Muscle of back (tissue), 3 donors: ENCODE measurements at regions not wholly inside any gene's neighbourhood (a gene's known extent, or its start where the extent isn't known, plus 50 kb on each side); places are given as distances from the start of the nearest gene placed in this dataset.
A peak's percentile ranks its signal among the peaks of the same experiment; 100 is the strongest.

ENCODE experiments used
- DNase-seq, 3 donors: peaks; one replicate each; pipeline versions ENCODE4 v3.0.0 to v3.0.0-alpha.2; 2013

DNA sequence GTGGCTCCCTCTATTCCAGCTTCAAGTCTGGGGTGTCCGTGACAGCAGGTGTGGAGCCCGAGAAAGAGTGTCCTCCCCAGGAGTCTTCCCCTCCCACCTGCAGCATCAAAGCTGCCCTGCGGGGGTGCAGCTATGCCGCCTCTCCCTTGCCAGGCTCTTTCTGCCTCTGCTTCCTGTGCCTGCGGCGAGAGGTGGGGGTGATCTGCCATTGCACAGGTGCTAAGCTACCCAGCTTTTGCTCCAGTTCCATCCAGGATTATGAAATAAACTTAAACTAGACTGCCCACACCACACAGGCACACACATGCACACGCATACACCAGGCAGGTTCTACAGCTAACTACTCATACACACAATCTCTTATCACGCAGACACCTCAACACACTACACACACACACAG lies 104.7 kb upstream of the CLDN10 start:
- DNase-seq: no peak

DNA sequence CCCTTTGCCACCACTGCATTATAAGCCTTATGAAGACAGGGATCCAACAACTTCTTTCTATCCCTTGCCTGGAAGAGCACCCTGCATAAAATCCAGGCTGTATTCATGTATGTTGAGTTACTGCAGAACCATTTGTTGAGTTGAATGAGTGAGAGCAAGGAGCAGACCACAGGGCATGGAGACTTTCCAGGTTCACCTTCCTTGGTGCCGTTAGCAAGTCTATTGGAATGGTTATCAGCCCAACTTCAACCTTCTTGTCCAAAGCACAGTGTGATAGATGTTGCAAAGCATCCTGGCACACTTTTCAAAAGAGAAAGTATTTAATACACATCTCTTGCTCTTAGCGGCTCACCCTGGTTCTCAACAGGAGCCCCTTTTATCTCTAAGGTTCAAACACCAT lies 100.9 kb upstream of the CLDN10 start:
- DNase-seq: no peak

DNA sequence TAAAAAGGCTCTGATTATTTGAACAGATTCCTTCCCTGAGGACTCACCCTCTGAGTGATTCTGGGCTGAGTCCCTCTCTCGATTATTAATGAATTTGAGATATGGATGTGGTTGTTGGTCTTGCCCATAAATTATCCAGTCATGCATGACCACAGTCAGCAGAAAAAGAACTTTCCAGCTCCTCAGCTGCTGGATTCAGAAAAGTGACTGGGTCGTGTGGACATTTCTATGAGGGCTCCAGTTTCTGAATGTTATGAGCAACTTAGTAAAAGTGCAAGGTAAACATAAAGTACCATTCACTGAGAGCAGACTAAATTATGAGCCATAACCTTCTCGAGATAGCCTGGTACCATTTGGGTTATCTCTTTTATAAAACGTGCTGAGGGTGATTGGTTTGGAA lies 100.1 kb upstream of the CLDN10 start:
- DNase-seq: no peak

DNA sequence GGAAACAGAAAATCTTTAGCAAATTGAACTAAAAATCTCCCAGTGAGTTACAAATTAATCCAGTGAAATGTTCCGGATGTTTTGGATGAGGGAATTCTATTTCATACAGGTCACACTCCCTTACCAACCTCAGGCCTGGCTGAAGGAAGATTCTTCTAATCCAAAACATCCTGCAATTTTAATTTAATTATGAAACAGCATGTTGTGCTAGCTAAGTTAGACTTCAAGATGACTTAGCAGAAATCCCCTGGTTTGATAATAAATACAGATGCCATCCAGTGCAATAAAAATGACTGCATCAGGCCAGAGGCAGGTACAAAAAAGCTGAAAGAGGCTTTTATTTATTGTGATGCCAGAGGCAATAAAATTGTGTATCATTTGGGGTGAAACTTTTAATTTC lies 96.7 kb upstream of the CLDN10 start:
- no peak for DNase-seq

DNA sequence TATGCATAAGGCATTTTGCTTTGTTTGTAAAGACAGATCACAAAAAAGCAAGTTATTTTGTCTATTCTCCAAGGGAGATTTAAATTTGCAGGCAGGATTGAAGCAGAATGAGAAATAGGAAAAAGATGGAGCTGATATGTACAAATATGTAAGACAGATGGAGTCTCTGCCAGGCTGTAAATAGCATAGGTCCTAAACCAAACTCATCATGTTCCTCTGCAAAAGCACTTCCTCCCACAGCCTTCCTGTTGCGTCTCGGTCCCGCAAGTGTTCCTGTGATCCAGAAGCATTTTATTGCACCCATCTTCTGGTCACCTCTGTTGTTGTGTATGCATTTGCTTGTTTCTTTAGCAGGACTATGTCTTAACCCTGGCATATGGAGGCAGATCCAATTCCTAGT lies 95.7 kb upstream of the CLDN10 start:
- peak in 1 of 3 donors; percentile 28 for DNase-seq

DNA sequence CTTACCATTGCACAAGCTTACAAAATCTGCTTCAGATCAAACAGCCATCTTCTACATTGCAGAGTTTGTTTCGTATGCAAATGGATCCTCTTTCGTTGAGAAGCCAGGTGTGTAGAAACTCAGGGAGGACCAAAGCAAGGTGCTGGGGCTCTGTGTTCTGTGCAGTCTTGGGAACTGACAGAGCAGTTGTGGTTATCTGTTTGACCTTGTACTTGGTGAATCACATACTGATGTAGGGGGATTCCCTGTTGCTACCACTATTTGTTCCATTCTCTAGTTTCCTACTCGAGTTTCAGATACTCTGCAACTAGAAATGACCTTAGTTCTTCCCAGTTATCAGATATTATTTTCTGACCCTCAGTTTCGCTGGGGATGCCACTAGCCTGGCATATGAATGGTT lies 95.2 kb upstream of the CLDN10 start:
- no peak for DNase-seq

DNA sequence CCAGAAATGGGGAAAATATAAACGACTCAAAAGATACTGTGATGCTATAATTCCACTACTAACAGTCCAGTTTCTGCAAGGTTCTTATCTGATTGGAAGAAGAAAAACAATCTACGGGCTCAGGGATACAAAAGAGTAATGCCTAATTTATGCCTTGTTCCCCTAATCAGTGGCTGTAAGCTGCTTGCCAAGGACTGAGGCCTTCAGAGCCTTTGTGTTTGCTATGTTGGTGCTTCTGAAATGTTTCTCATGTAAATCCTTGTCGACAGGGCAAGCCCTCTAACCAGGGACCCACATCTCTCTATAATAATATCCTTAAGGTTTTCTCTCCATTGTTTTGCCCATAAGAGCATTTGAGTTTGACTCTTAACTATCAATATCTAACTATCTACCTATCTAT lies 89.7 kb upstream of the CLDN10 start:
- DNase-seq: no peak

DNA sequence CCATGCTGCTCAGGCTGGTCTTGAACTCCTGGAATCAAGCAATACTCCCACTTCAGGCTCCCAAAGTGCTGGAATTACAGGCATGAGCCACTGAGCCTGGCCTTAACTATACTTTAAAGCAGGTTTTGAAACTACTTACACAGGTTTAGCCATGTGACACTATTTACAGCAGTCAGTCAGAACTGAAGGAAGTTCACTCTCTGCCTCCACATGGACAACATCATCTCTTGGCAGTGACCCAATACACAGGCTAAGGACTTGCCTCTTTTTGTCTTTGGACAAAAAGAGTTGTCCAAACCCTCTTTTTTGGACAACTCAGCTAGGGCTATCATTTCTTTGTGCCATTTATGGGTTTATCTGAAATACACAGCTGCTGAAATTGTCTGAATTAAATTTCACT lies 89.0 kb upstream of the CLDN10 start:
- DNase-seq: no peak

DNA sequence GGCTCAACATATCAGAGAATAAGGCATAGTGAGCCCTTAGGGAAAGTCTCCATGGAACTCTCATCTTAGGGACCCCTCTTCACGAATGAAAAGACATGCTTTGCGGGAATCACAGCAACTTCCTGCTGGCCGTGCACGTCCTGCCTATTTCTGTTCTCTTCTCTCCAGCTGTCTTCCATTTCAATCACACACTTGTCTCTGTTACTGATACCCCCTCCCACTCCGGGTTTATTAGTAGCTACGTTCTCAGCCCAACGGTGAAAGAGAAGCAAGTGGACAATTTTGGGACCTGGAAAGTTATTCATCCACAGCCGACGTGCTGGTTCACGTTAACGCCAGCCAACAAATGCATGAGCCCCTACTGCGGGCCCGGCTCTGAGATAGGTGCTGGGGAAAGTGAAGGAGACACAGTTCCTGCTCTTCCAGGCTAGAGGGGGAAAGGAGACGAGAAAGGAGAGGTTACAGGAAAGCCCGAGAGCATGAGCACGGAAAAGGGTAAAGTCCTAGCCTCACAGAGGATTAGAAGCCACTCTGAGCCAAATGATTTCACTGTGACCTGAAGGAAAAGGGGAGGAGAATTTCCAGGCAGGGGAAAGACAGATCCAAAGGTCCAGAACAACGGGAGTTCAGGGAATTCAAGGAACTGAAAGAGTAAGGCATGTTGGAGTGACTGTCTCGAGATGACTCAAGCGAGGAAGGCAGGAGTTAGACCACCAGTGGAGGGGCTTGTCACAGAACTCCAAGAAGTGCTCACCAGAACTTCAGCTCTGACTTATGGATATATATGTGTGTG lies 81.8 kb upstream of the CLDN10 start:
- no peak for DNase-seq

DNA sequence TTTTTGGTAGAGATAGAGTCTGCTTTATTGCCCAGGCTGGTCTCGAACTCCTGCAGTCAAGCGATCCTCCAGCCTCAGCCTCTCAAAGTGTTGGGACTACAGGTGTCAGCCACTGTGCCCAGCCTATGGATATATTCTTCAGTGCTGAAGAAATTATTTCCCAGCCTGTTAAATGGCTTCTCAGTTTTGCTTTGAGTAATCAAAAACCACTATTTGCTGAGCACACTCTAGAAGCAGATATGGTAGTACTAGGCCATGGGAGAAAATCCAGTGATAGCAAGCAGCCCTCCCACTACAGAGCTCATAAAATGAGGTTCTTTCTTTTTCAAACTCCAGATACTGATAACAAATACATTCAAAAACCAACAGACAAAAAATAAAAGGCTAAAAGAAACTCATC lies 80.6 kb upstream of the CLDN10 start:
- no peak for DNase-seq

DNA sequence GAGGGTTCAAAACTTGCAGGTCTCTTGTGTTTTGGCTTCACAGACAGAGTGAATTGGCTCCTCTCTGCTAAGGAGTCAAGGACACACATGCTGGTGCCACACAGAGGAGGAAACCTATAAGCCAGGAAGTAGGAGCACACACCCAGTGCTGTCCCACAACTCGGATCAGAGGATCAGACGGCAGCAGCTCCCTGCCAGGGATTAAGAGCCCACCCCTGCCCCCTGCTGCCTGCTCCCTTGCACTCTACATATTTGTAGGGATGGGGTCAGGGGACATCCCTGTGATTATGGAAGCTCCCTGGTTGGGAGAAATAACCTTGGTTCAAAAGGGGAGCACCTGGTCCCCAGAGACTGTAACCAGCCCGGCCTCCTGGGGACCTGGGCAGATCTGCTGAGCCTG lies 77.5 kb upstream of the CLDN10 start:
- DNase-seq: no peak

DNA sequence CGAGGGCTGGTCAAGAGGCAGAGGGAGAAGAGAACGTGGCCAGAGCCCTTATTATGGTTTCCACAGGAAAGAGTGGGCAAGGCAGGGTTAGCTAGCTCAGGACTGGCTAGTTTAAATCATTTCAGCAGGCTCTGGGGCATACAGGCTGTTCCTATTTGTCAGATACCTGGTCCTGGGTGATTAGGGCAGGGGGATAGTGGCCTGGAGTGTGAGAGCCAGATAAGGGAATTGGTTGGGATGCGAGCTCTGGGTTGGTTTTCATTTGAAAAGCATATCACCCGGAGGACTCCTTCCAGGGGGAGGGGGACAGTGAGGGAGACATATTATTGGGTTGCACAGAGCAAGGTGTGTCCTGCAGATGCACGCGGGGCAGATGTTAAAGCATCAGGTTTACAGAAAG lies 75.3 kb upstream of the CLDN10 start:
- no peak for DNase-seq

DNA sequence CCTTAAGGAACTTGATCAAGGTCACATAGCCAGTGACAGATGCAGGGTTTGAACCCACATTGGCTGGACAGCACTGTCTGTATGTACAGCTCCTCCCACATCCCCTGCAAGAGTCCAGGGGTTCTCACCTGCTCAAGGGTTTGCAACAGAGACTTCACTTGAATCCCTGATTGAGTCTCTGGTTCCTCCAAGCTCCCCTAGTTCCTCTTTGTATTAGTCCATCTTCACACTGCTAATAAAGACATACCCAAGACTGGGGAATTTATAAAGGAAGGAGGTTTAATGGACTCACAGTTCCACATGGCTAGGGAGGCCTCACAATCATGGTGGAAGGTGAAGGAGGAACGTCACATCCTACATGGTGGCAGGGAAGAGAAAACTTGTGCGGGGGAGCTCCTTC lies 72.8 kb upstream of the CLDN10 start:
- no peak for DNase-seq

DNA sequence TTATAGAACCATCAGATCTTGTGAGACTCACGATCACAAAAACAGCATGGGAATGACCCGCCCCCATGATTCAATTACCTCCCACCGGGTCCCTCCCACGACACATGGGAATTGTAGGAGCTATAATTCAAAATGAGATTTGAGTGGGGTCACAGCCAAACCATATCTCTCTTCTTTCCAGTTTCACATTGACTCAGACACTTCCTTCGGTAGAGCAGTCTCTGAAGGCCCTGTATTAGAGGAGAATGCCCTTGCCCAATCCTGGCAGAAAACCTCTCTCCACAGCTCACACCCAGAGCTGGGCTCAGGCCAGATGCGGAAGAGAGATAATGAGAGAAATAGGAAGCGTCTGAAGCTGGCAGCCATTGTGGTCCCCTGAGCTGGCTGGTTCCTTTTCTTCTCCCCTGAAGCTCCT lies 72.4 kb upstream of the CLDN10 start:
- peak in 1 of 3 donors; percentile 15 for DNase-seq

DNA sequence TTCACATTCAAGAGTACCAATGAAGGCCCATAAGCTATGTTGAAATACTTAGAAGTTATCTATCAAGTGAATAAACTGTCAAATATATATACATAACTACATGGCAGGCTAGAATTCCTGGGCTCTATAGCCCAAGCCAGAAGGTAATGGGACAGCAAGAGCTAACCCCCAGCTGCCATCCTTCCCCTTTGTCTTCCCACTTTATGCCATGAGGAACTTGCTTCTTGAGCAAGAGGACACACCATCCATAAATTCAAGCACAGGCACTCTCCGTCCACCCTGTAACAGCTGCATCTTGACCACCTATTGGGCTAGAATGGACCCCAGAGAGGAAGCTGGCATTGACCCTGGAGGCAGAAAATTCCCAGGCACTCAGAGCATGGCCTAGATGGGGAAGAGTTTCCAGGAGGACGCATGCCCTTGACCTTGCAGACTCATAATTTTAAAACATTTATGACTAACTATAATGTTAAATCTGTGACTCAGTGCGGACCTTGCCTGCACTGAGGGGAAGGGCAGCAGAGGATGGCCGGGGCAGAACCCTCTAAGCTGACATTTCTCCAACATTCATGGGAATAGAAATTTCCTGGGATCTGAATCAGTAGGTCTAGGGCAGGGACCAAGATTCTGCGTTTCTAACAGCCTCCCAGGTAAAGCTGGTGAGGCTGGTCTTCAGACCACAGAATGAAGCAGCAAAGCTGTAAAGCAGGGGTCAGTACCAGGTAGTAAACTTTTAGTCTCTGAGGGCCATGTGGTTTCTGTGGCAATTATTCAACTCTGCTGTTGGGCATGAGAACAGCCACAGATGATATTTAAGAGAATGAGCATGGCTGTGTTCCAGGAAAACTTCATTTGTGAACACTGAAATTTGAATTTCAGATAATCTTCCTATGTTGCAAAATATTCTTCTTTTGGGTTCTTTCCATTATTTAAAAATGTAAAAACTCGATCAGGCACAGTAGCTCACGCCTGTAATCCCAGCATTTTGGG lies 71.4 kb upstream of the CLDN10 start:
- DNase-seq: no peak

DNA sequence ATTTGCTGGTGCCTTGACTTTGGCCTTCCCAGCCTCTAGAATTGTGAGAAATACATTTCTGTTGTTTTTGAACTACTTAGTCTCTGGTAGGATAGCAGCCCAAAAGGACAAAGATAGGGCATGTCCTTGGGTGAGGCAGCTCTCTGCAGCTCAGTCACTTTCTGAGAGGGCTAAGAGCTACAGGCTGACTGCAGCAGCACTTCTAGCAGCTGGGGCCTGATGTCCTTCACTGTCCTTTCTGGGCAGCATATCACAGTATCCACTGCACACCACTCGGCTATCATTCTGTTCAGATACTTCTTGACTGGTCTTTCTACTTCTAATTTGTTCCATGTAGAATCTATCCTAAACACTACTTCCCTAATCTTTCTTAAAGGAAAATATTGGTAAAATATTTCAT lies 68.5 kb upstream of the CLDN10 start:
- no peak for DNase-seq

DNA sequence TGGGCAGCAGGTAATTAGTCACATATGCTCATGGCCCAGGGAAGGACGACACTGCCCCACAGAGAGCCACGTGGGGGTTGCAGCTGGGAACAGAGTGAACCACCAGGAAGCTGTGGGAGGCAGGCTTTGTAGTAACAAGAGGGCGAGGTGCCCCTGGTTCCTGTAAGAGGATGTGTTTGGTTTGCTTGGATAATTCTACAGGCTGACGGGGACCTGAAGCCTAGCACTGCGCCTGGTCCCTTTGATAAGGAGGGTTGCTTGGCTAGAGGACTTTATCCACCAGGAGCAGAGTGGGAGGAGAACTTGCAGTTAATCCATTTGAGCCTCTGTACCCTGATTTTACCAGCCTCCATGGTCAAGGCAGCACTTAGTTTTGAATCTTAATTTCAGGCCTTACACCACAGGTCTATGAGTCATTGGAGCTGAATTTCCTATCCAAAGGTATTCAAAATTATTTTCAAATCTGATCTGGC lies 67.4 kb upstream of the CLDN10 start:
- no peak for DNase-seq

DNA sequence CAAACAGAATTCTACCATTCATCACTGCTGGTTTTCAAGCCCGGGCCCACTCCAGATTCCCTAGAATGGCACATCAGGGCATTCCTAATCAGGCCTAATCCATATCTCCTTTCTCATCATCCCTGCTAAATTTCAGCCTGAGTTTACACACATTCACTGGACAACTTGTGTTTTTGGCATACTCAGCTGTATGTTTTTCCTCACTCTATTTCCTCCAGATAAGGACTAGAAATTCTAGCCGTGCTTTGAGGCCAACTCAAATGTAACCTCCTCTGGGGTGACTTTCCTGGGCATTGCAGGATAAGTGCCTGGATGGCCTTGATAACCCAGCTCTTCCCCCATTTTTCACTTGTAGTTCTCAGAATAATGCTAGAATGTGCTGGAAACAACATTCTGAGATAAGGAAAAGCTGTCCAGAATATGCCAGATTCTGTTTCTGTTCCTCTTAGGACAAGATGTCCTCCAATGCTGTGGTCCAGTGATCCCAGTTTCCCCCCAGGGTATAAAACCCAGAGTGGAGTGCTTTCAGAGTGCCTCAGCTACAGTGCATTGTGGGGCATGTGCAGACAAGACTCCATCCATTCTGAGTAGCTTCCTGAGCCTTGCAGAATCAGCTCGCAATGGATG lies 66.9 kb upstream of the CLDN10 start:
- DNase-seq: no peak

DNA sequence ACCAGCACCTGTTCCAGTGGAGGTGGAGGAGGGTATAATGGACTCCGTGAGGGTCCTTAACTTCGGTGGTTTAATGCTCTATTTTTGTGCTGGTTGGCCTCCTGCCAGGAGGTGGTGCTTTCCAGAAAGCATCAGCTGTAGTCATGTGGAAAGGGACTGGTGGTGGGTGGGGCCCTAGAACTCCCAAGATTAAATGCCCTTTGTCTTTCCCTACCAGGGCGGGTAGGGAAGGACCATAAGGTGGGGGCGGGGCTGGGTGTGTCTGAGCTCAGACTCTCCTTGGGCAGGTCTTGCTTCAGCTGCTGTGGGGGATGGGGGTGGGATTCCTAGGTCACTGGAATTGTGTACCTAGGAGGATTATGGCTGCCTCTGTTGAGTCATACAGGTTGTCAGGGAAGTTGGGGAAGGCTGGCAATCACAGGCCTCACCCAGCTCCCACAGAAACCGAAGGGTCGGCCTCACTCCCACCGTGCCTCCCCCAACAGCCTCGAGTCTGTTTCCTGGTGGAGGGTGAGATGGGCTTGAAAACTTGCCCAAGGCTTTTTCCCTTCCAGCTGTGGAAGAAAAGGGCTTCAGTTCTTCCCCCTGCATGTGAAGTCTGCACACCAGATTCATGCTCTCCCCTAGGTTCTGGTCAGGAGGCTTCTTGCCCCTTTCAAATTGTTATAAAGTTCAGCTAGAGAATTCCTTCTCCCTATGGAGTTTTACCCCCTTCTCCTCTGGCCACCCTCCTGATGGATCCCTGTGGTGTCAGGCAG lies 60.3 kb upstream of the CLDN10 start:
- DNase-seq: no peak

DNA sequence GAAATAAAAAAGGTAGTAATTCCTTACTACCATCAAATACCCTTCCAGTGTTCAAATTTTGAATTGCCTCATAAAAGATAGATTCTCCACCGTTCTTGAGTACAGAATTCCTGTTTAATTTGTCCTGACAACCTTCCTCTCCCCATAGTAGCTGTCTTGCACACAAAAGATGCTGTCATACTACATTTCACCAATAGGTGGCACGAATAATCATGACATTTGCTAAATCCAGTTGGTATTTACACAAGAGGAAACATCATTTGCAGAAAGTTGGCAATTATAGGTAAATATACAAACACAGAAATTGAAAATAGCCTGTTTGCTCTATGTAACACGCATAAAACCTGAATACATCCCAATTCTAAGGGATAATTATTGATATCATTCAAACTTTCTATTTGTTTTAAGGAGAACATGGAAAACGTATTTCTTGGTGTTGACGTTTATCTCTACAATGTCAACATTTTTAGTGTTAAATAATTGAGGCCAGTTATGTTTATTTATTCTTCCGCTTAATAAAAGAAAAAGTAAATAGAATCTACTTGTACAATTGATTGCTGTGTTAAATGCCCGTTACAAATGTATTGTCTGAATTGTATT lies 58.3 kb upstream of the CLDN10 start:
- DNase-seq: peak; percentile 25 to 36 (median 27)

DNA sequence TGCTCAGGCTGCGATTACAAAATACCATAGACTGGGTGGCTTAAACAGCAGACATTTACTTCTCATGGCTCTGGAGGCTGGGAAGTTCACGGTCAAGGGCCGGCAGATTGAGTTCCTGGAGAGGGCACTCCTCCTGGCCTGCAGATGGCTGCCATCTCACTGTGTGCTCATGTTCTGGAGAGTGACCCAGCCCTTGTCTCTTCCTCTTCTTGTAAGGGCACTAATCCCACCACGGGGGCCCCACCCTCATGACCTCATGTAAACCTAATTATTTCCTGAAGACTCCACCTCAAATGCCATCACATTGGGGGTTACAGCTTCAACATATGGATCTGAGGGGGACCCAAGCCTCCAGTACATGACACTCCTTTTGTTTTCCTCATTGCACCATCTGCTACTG lies 56.0 kb upstream of the CLDN10 start:
- DNase-seq: no peak
